HepG2 (cell line): ENCODE measurements at regions not wholly inside any gene's neighbourhood (a gene's known extent, or its start where the extent isn't known, plus 50 kb on each side); places are given as distances from the start of the nearest gene placed in this dataset.

ENCODE experiments used
- ATRX ChIP-seq: sonication (generic); formaldehyde crosslinking; IDR thresholded peaks from 2 replicates; pipeline ENCODE4 v1.4.0; 2020; ENCODE audit warnings: missing genetic modification reagents, borderline replicate concordance
- FOSL1 ChIP-seq: sonication (generic); formaldehyde crosslinking; IDR thresholded peaks from 2 replicates; pipeline ENCODE4 v1.9.0; 2021; ENCODE audit warnings: missing genetic modification reagents, borderline replicate concordance
- GABPB1 ChIP-seq: IDR thresholded peaks from 2 replicates; pipeline ENCODE4 v1.6.1; 2016; ENCODE audit warnings: mild to moderate bottlenecking, missing genetic modification reagents, moderate library complexity, missing compliant biosample characterization
- KAT2B ChIP-seq: fragments of 150-350 bp; IDR thresholded peaks from 2 replicates; pipeline ENCODE4 v1.6.1; 2014; ENCODE audit warnings: low read depth, low read length, borderline replicate concordance
- MED13 ChIP-seq: sonication (generic); formaldehyde crosslinking; IDR thresholded peaks from 2 replicates; pipeline ENCODE4 v1.5.0; 2020; ENCODE audit warnings: missing genetic modification reagents
- MEF2D ChIP-seq: sonication (generic); formaldehyde crosslinking; IDR thresholded peaks from 2 replicates; pipeline ENCODE4 v1.5.1; 2020; ENCODE audit warnings: mild to moderate bottlenecking, missing genetic modification reagents
- PHB2 ChIP-seq: fragments of 450-650 bp; IDR thresholded peaks from 2 replicates; pipeline ENCODE4 v1.6.1; 2018; ENCODE audit not compliant: partially characterized antibody
- RFXAP ChIP-seq: sonication (generic); formaldehyde crosslinking; IDR thresholded peaks from 2 replicates; pipeline ENCODE4 v1.4.0; 2020; ENCODE audit warnings: missing genetic modification reagents, borderline replicate concordance
- SNAPC2 ChIP-seq: sonication (generic); formaldehyde crosslinking; IDR thresholded peaks from 2 replicates; pipeline ENCODE4 v1.8.1; 2022; ENCODE audit warnings: mild to moderate bottlenecking, missing genetic modification reagents
- ZNF160 ChIP-seq: sonication (generic); formaldehyde crosslinking; IDR thresholded peaks from 2 replicates; pipeline ENCODE4 v1.8.0; 2022; ENCODE audit warnings: mild to moderate bottlenecking, inconsistent platforms, missing genetic modification reagents
- ZNF263 ChIP-seq: sonication (generic); formaldehyde crosslinking; IDR thresholded peaks from 2 replicates; pipeline ENCODE4 v1.4.0; 2020; ENCODE audit warnings: missing genetic modification reagents
- ZNF326 ChIP-seq: sonication (generic); formaldehyde crosslinking; IDR thresholded peaks from 2 replicates; pipeline ENCODE4 v1.4.0; 2020; ENCODE audit warnings: missing genetic modification reagents, borderline replicate concordance
- ZNF431 ChIP-seq: sonication (generic); formaldehyde crosslinking; IDR thresholded peaks from 2 replicates; pipeline ENCODE4 v1.9.0; 2022; ENCODE audit warnings: missing genetic modification reagents, low read depth, mild to moderate bottlenecking, borderline replicate concordance
- TF ChIP-seq, protein P1 (sequence below): sonication (generic); formaldehyde crosslinking; IDR thresholded peaks from 2 replicates; pipeline ENCODE4 v1.5.0; 2020; ENCODE audit warnings: mild to moderate bottlenecking, missing genetic modification reagents, borderline replicate concordance
- TF ChIP-seq, protein P2 (sequence below): sonication (generic); formaldehyde crosslinking; IDR thresholded peaks from 2 replicates; pipeline ENCODE4 v1.4.0; 2020; ENCODE audit warnings: missing genetic modification reagents
- TF ChIP-seq, protein P3 (sequence below): sonication (generic); formaldehyde crosslinking; IDR thresholded peaks from 2 replicates; pipeline ENCODE4 v1.4.0; 2020; ENCODE audit warnings: mild to moderate bottlenecking, missing genetic modification reagents
- TF ChIP-seq, protein P4 (sequence below): sonication (generic); formaldehyde crosslinking; IDR thresholded peaks from 2 replicates; pipeline ENCODE4 v1.5.1; 2020; ENCODE audit warnings: missing genetic modification reagents, mild to moderate bottlenecking, borderline replicate concordance
- TF ChIP-seq, protein P5 (sequence below): sonication (generic); formaldehyde crosslinking; IDR thresholded peaks from 2 replicates; pipeline ENCODE4 v1.8.1; 2023; ENCODE audit warnings: mild to moderate bottlenecking, moderate library complexity, missing genetic modification reagents

DNA sequence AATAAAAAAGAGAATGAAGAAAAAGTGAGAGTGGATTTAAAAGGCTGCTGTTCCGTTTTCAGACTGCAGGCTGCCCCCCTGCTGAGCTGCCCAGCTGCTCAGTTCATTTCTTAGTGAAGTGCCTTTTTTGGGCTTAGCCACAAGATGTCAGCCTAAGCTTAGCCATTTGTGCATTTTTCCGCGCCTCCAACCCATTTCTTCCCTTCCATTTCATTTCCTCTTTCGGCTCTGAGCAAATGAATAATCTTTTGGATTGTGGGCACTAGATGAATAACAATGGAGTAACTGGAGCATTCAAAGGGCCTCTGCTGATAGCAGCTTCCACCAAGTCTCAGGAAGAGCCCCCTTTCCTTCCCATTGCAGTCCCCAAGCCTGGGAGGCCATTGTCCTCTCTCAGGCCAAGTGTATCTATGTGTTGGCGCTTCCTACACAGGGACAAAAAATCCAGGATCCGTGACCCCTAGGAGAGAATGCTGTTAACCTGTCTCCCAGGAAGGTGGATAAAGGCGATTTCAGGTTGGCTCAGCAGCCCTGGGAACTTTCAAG is 83.5 kb upstream of the SPTLC3 start (continued):
- TF ChIP-seq PHB2 (no peak), RFXAP (CRISPR knock-in tag) (peak; percentile 56; the same call in 1 of the 2 replicates), GABPB1 (no peak), KAT2B (no peak), SNAPC2 (CRISPR knock-in tag) (no peak), ZNF263 (CRISPR knock-in tag) (peak; percentile 20; the same call in 1 of the 2 replicates), ZNF326 (CRISPR knock-in tag) (no peak), MED13 (CRISPR knock-in tag) (peak; percentile 34; the same call in 1 of the 2 replicates), ATRX (no peak), ZNF431 (CRISPR knock-in tag) (no peak), FOSL1 (CRISPR knock-in tag) (no peak), MEF2D (CRISPR knock-in tag) (no peak), ZNF160 (no peak)
- TF ChIP-seq, protein P1, sequence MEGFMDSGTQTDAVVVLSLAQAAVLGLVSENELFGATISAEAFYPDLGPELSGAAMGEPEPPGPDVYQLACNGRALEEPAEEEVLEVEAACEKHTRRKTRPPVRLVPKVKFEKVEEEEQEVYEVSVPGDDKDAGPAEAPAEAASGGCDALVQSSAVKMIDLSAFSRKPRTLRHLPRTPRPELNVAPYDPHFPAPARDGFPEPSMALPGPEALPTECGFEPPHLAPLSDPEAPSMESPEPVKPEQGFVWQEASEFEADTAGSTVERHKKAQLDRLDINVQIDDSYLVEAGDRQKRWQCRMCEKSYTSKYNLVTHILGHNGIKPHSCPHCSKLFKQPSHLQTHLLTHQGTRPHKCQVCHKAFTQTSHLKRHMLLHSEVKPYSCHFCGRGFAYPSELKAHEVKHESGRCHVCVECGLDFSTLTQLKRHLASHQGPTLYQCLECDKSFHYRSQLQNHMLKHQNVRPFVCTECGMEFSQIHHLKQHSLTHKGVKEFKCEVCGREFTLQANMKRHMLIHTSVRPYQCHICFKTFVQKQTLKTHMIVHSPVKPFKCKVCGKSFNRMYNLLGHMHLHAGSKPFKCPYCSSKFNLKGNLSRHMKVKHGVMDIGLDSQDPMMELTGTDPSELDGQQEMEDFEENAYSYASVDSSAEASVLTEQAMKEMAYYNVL (CRISPR knock-in tag): no peak; the same call in 1 of the 2 replicates
- TF ChIP-seq, protein P2, sequence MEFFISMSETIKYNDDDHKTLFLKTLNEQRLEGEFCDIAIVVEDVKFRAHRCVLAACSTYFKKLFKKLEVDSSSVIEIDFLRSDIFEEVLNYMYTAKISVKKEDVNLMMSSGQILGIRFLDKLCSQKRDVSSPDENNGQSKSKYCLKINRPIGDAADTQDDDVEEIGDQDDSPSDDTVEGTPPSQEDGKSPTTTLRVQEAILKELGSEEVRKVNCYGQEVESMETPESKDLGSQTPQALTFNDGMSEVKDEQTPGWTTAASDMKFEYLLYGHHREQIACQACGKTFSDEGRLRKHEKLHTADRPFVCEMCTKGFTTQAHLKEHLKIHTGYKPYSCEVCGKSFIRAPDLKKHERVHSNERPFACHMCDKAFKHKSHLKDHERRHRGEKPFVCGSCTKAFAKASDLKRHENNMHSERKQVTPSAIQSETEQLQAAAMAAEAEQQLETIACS (CRISPR knock-in tag): no peak
- TF ChIP-seq, protein P3, sequence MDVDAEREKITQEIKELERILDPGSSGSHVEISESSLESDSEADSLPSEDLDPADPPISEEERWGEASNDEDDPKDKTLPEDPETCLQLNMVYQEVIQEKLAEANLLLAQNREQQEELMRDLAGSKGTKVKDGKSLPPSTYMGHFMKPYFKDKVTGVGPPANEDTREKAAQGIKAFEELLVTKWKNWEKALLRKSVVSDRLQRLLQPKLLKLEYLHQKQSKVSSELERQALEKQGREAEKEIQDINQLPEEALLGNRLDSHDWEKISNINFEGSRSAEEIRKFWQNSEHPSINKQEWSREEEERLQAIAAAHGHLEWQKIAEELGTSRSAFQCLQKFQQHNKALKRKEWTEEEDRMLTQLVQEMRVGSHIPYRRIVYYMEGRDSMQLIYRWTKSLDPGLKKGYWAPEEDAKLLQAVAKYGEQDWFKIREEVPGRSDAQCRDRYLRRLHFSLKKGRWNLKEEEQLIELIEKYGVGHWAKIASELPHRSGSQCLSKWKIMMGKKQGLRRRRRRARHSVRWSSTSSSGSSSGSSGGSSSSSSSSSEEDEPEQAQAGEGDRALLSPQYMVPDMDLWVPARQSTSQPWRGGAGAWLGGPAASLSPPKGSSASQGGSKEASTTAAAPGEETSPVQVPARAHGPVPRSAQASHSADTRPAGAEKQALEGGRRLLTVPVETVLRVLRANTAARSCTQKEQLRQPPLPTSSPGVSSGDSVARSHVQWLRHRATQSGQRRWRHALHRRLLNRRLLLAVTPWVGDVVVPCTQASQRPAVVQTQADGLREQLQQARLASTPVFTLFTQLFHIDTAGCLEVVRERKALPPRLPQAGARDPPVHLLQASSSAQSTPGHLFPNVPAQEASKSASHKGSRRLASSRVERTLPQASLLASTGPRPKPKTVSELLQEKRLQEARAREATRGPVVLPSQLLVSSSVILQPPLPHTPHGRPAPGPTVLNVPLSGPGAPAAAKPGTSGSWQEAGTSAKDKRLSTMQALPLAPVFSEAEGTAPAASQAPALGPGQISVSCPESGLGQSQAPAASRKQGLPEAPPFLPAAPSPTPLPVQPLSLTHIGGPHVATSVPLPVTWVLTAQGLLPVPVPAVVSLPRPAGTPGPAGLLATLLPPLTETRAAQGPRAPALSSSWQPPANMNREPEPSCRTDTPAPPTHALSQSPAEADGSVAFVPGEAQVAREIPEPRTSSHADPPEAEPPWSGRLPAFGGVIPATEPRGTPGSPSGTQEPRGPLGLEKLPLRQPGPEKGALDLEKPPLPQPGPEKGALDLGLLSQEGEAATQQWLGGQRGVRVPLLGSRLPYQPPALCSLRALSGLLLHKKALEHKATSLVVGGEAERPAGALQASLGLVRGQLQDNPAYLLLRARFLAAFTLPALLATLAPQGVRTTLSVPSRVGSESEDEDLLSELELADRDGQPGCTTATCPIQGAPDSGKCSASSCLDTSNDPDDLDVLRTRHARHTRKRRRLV (CRISPR knock-in tag): no peak
- TF ChIP-seq, protein P4, sequence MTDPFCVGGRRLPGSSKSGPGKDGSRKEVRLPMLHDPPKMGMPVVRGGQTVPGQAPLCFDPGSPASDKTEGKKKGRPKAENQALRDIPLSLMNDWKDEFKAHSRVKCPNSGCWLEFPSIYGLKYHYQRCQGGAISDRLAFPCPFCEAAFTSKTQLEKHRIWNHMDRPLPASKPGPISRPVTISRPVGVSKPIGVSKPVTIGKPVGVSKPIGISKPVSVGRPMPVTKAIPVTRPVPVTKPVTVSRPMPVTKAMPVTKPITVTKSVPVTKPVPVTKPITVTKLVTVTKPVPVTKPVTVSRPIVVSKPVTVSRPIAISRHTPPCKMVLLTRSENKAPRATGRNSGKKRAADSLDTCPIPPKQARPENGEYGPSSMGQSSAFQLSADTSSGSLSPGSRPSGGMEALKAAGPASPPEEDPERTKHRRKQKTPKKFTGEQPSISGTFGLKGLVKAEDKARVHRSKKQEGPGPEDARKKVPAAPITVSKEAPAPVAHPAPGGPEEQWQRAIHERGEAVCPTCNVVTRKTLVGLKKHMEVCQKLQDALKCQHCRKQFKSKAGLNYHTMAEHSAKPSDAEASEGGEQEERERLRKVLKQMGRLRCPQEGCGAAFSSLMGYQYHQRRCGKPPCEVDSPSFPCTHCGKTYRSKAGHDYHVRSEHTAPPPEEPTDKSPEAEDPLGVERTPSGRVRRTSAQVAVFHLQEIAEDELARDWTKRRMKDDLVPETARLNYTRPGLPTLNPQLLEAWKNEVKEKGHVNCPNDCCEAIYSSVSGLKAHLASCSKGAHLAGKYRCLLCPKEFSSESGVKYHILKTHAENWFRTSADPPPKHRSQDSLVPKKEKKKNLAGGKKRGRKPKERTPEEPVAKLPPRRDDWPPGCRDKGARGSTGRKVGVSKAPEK (CRISPR knock-in tag): peak; percentile 23; the same call in 1 of the 2 replicates
- TF ChIP-seq, protein P5, sequence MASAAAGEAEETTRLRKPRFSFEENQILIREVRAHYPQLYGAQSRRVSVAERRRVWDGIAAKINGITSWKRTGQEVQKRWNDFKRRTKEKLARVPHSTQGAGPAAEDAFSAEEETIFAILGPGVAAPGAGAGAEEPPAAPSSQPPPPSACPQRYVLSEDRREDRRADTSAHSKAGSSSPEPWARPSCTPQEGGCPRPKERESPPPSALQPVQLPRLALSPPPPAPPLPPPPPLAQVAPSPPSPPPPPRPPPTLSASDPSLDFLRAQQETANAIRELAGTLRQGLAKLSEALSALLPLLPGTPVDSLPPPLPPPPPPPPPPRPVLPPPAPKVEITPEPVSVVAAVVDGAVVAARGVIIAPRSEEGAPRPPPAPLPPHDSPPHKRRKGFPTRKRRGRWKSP (CRISPR knock-in tag): no peak
